GM12878 (cell line): ENCODE measurements at regions not wholly inside any gene's neighbourhood (a gene's known extent, or its start where the extent isn't known, plus 50 kb on each side); places are given as distances from the start of the nearest gene placed in this dataset.

Source experiments
- ATAC-seq: fragments of 200-7000 bp; cut with Tn5 transposase; 3 replicates; pipeline ENCODE4 v1.9.1; 2020; ENCODE audit warnings: mild to moderate bottlenecking, moderate library complexity
- BruUV-seq: library from RNA; stranded (reverse); fragments of 400-500 nt; replicated peaks from 2 replicates; lab custom pipeline; 2021; lab: Mats Ljungman, UMichigan
- CTCF ChIA-PET: fragments of 300-600 bp; sonication (Branson Sonifier 250); formaldehyde crosslinking; extraction: SDS; loops from one replicate; lab custom pipeline; 2021; ENCODE audit warnings: inconsistent platforms; lab: Yijun Ruan, JAX
- POLR2A ChIA-PET: fragments of 350-600 bp; formaldehyde crosslinking; extraction: SDS; loops from one replicate; lab custom pipeline; 2021; ENCODE audit warnings: inconsistent platforms; lab: Charles Lee
- RAD21 ChIA-PET: fragments of 300-600 bp; sonication (Branson Sonifier 250); formaldehyde crosslinking; loops from one replicate; lab custom pipeline; 2023; ENCODE audit warnings: antibody characterized with exemption; ENCODE audit not compliant: unreplicated experiment; lab: Charles Lee
- SMC1A ChIA-PET: fragments of 300-600 bp; sonication (Branson Sonifier 250); formaldehyde crosslinking; loops from one replicate; lab custom pipeline; 2023; ENCODE audit not compliant: unreplicated experiment, uncharacterized antibody; lab: Charles Lee
- DNase-seq: peaks from one replicate; pipeline ENCODE4 v3.0.0-alpha.2; 2011; ENCODE audit warnings: low read depth, low spot score
- FAIRE-seq: peaks from 3 replicates; lab custom pipeline; 2011; peaks lifted over from hg19 to GRCh38; lab: Jason Lieb, UNC
- H2AFZ ChIP-seq: 2 replicates; pipeline ENCODE4 v1.6.0; 2011; ENCODE audit warnings: low read depth, low read length, control low read depth; ENCODE audit not compliant: control insufficient read depth
- H3K27ac ChIP-seq: 2 replicates; pipeline ENCODE4 v1.5.1; 2011; ENCODE audit warnings: control low read depth; ENCODE audit not compliant: control insufficient read depth, insufficient read depth
- H3K27me3 ChIP-seq, 2 experiments: replicated peaks in 1 of 2; 2 replicates each; pipeline versions ENCODE4 v1.6.0 to v1.6.1; 2011; ENCODE audit warnings: low read length in 1 of 2; ENCODE audit not compliant: control insufficient read depth in 2 of 2, insufficient read depth in 2 of 2
- H3K36me3 ChIP-seq, 2 experiments: 2 replicates each; pipeline ENCODE4 v1.5.1; 2011; ENCODE audit warnings: low read length in 1 of 2; ENCODE audit not compliant: control insufficient read depth in 2 of 2, insufficient read depth in 2 of 2
- H3K4me1 ChIP-seq: 2 replicates; pipeline ENCODE4 v1.6.1; 2011; ENCODE audit warnings: mild to moderate bottlenecking, low read length, moderate library complexity, mixed read lengths; ENCODE audit not compliant: control insufficient read depth, insufficient read depth
- H3K4me2 ChIP-seq: 2 replicates; pipeline ENCODE4 v1.6.0; 2011; ENCODE audit warnings: control low read depth; ENCODE audit not compliant: control insufficient read depth, insufficient read depth
- H3K4me3 ChIP-seq: fragments of 200-600 bp; sonication (generic); 2 replicates; pipeline ENCODE4 v1.5.1; 2016
- H3K79me2 ChIP-seq: 2 replicates; pipeline ENCODE4 v1.6.0; 2011; ENCODE audit warnings: low read length; ENCODE audit not compliant: control insufficient read depth, insufficient read depth
- H3K9ac ChIP-seq: 2 replicates; pipeline ENCODE4 v1.8.0; 2011; ENCODE audit warnings: low read length, control low read depth, mixed read lengths; ENCODE audit not compliant: control insufficient read depth, insufficient read depth
- H3K9me3 ChIP-seq: replicated peaks from 3 replicates; pipeline ENCODE4 v1.5.1; 2011; ENCODE audit warnings: mild to moderate bottlenecking, low read length; ENCODE audit not compliant: control insufficient read depth, insufficient read depth
- H4K20me1 ChIP-seq: 2 replicates; pipeline ENCODE4 v1.6.0; 2011; ENCODE audit not compliant: control insufficient read depth, insufficient read depth
- CBX5 ChIP-seq: sonication (generic); IDR thresholded peaks from 2 replicates; pipeline ENCODE4 v1.6.1; 2016; ENCODE audit warnings: low read depth, moderate library complexity, mild to moderate bottlenecking, inconsistent platforms
- SUPT20H ChIP-seq: IDR thresholded peaks from 2 replicates; pipeline ENCODE4 v1.6.1; 2011; ENCODE audit warnings: low read depth, mild to moderate bottlenecking, low read length, moderate library complexity, borderline replicate concordance; ENCODE audit not compliant: control insufficient read depth
- TARDBP ChIP-seq: IDR thresholded peaks from 2 replicates; pipeline ENCODE4 v1.6.1; 2016; ENCODE audit warnings: borderline replicate concordance
- WRNIP1 ChIP-seq: IDR thresholded peaks from 2 replicates; pipeline ENCODE4 v1.6.1; 2011; ENCODE audit warnings: low read depth, low read length, improper control_type of control experiment, borderline replicate concordance
- WGBS: methylation state at CpG from one replicate; pipeline ENCODE4 v1.1.6; 2016; ENCODE audit warnings: low lambda C conversion rate; ENCODE audit not compliant: insufficient replicate concordance, insufficient coverage; ENCODE audit errors: missing lambda C conversion rate; 5-methylcytosine and 5-hydroxymethylcytosine counted together
- in situ Hi-C: fragments of 300-500 bp; cut with MboI; formaldehyde crosslinking; loops from 9 replicates; pipeline ENCODE4 v1.14.3; 2018; ENCODE audit warnings: mixed read lengths
- intact Hi-C: fragments of 100-400 bp; cut with micrococcal nuclease; formaldehyde crosslinking; loops from one replicate; pipeline ENCODE4 v1.14.2; 2022; ENCODE audit not compliant: unreplicated experiment
- TF ChIP-seq, protein P1 (sequence below): fragments of 450-650 bp; IDR thresholded peaks from 2 replicates; pipeline ENCODE4 v1.6.1; 2017; ENCODE audit warnings: mild to moderate bottlenecking, moderate library complexity

DNA sequence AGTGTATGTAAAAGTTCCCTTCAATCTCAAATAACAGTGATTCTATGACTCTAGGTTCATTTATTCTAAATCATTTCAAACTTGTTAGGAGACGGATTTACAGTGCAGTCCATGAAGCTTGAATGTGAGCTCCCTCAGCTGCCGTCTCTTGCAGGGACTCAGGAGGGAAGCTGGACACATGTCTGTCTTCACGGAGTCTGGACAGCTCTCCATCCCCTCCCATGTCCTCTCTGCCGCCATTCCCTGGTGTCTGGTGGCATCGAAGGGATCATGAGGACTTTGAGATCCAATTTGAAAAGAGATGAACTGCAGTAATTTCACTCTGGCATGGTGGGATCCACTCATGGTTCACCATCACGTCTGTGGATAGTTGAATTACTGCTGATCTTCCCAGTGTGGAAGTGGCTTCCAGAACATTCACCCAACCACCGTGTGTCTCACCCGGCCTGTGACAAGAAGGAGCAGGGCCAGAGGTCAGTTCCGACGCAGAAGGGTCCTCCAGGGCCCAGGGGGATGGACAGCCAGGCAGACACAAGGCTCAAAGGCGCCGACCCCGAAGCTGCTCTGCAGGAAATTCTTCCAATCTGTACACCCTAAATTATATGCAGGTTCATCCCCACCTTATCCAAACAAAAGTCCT, 370.1 kb downstream of the THBS2 start:
- DNase-seq (no peak), ATAC-seq (no peak), FAIRE-seq (no peak)
- in situ Hi-C loops: no loop called here
- H3K9ac ChIP-seq: no peak overlapping the region
- ChIA-PET SMC1A (no interaction called here), RAD21 (no interaction called here), POLR2A (no interaction called here), CTCF (interaction anchor here (0.8 to 0.9 kb wide), 2 partner anchors 512 to 514 kb away, joined by 3 read pairs; no protein-coding TSS in a partner anchor)
- H3K4me1 ChIP-seq: no peaks in the 10 kb centered on the region
- H2AFZ ChIP-seq: no peak overlapping the region
- no peak overlapping the region for H3K27ac ChIP-seq
- no peaks in the 10 kb centered on the region; the same call in 2 of the 3 replicates for H3K9me3 ChIP-seq
- BruUV-seq: no TSS peak
- intact Hi-C loops: loop anchor here (1.0 to 10.0 kb wide), 2 partner anchors 513 to 729 kb away; no protein-coding TSS in a partner anchor
- H3K4me2 ChIP-seq: no peak overlapping the region
- WGBS: 49% methylated on average over 13 of the region's 13 CpGs
- H4K20me1 ChIP-seq: no peaks in the 10 kb centered on the region
- H3K27me3 ChIP-seq: no peaks in the 10 kb centered on the region
- no peak overlapping the region for H3K4me3 ChIP-seq
- H3K36me3 ChIP-seq: no peaks in the 10 kb centered on the region
- TF ChIP-seq CBX5 (no peak), WRNIP1 (no peak), SUPT20H (no peak), TARDBP (no peak)
- TF ChIP-seq, protein P1, sequence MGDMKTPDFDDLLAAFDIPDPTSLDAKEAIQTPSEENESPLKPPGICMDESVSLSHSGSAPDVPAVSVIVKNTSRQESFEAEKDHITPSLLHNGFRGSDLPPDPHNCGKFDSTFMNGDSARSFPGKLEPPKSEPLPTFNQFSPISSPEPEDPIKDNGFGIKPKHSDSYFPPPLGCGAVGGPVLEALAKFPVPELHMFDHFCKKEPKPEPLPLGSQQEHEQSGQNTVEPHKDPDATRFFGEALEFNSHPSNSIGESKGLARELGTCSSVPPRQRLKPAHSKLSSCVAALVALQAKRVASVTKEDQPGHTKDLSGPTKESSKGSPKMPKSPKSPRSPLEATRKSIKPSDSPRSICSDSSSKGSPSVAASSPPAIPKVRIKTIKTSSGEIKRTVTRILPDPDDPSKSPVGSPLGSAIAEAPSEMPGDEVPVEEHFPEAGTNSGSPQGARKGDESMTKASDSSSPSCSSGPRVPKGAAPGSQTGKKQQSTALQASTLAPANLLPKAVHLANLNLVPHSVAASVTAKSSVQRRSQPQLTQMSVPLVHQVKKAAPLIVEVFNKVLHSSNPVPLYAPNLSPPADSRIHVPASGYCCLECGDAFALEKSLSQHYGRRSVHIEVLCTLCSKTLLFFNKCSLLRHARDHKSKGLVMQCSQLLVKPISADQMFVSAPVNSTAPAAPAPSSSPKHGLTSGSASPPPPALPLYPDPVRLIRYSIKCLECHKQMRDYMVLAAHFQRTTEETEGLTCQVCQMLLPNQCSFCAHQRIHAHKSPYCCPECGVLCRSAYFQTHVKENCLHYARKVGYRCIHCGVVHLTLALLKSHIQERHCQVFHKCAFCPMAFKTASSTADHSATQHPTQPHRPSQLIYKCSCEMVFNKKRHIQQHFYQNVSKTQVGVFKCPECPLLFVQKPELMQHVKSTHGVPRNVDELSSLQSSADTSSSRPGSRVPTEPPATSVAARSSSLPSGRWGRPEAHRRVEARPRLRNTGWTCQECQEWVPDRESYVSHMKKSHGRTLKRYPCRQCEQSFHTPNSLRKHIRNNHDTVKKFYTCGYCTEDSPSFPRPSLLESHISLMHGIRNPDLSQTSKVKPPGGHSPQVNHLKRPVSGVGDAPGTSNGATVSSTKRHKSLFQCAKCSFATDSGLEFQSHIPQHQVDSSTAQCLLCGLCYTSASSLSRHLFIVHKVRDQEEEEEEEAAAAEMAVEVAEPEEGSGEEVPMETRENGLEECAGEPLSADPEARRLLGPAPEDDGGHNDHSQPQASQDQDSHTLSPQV: no peak
- TF ChIP-seq, all 136 proteins: peak for 0
- no peaks in the 10 kb centered on the region for H3K79me2 ChIP-seq
